HuH-7.5 (cell line): ENCODE measurements at regions not wholly inside any gene's neighbourhood (a gene's known extent, or its start where the extent isn't known, plus 50 kb on each side); places are given as distances from the start of the nearest gene placed in this dataset.
A peak's percentile ranks its signal among the peaks of the same experiment; 100 is the strongest.

Experiments used
- DNase-seq: peaks from one replicate; pipeline ENCODE4 v3.0.0; 2011; ENCODE audit warnings: low spot score

DNA sequence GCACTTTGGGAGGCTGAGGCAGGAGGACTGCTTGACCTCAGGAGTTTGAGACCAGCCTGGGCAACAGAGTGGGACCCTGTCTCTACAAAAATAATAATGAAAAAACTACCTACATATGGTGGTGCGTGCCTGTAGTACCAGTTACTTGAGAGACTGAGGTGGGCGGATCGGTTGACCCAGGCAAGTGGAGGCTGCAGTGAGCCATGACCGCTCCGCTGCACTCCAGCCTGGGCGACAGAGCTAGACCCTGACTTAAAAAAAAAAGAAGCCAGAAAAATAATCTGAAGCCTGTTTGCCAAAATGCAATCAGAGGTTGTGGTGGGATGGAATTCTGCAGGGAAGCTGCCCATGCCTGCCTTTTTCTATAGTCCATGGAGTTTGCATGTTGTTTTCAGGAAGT, 50.4 kb upstream of the GGTA1 start:
- DNase-seq, result no peak

DNA sequence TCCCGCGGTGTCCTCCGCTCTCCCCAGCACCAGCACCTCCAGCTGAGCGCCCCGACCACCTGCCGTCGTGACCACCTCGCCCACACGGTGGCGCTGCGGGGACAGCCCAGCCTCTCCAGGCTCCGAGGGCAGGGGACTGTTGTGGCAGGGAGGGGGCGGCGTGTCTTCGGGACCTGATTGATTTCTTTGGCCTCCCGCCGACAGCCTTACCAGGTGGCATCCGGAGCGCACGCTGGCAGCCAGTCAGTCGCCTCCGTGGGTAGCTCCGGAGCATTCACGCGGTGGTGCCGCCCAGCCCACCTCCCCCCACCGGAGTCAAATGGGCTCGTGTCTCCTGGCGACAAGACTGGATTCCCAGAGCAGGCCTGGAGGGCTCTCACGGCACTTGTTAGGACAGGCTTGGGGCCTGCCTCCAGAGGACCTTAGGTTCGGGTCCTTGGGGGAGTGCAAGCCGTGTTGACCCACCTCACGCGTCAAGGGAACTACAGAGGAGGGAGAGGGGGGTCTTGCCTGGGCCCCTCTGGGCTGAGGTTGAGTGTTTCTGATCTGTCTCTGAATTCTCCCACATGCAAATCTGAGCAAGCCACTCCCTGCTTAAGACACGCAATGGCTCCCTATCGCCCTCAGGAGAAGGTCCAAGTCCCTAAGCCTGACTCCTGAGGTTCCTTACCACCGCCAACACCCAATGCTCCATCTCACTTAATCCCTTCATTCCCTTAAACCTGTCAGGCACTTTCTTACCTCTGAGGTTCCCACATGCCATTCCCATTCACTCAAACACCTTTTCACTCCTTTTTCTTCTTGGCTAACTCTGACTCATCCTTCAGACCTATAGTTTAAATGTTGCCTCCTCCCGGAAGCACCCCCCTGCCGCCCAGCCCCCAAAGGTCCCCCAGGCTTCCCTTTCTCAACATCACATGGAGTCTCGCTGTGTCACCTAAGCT, 51.2 kb upstream of the GGTA1 start:
- peak; percentile 82 for DNase-seq

DNA sequence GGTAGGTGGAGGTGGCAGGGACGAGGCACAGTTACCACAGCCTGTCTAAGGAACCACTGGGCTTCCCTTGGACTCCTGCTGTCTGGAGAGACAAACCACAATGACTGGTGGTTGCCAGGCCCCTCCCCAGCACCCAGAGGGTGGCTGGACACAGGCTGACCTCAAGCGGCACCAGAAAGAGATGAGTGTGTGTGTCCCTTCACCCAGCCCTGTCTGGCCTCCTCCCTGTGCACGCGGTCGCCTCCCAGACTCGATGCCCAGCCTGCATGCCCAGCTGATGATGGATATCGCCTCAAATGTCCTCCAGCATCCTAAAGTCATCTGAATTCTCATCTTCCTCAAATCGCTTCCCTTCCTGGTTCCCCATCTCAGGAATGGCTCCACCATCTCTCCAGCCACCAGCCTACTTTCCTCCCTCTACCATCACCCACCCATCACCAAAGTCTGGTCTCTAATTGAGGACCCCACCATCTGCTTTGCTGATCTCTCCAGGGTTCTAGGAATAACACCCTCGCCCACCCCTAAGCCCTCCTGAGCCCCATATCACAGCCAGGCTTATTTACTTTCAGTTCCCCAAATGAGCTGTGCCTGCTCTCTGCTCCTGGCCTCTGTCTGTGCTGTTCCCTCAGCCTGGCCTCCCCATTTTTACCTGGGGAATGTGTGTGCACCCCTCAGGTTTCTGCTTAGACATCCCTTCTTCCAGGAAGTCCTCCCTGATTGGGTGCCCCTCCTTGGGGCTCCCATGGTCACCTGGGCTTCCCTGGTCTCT, 52.5 kb upstream of the GGTA1 start:
- no peak for DNase-seq

DNA sequence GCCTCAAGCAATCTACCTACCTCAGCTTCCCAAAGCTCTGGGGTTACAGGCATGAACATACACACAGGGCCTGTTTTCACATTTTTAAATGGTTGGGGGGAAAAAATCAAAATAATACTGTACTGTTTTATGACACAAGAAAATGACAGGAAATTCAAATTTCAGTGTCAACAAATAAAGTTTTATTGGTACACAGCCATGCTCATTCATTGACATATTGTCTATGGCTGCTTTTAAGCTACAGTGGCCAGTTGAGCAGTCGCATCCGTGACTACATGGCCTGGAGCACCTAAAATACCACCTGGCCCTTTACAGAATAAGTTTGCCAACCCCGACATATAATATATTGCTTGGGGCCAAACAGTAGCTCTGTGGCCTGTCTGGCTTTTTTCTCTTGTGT, 56.4 kb upstream of the GGTA1 start:
- no peak for DNase-seq

GRCh38 chr9:121556580-121556979, 56.9 kb upstream of the GGTA1 start:
- no peak for DNase-seq

DNA sequence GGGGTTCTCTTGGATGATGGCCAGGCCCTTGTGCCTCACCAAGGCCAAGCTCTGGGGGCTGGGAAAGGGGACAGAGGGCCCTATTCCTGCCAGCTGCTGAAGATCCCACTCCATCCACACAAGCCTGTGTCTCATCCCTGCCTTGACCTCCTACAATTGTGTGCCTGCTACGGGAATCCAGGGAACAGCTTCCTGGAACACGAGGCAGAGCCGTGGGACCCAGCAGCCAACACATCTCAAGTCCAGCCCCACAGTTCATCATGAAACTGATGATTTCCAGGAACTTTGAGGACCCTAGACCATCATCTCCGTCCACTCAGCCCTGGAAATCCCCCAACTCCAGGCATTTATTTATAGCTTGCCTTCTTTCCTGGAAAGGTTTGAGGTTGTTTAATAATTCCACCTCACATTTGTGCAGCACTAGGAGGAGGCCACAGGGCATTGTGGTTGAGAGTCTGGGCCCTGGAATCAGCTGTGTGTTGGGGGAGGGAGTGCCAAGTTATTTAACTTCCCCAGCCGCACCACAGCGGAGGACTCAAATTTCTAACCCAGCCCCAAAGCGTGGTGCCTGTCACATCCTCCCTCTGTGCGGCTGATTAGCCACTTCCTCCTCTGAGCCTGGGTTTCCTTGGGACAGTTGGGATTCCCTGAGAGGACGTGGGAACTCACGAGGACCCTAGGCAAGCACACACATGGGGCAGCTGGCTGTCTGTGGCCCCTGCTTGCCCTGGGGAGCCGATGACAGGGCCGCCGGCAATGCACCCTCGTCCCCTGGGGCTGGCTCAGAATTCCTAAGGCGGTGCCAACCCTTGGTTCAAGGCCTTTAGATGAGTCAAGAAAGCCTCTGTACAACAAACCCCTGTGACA, 58.2 kb upstream of the GGTA1 start:
- no peak for DNase-seq

DNA sequence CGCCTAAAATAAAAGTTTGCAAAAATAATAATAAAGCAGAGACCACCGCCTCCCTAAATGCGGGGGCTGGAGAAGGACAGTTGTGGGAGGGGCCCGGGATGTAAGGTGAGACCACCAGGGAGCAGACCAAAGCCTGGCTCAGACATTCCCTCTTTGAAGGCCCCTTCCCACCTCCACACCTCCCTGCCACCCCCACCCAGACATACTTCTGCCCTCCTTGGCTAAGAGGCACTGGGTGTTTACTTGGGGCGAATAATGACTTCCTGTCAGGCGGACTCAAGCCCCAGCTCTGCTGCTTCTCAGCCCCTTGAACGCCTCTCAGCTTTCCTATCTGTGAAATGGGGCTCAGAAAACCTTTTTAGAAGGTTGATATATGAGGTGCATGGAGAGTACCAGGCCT, 58.8 kb upstream of the GGTA1 start:
- DNase-seq, result no peak

- DNase-seq, result no peak
These were observed 59.5 kb upstream of the GGTA1 start for GRCh38 chr9:121559183-121559582.

DNA sequence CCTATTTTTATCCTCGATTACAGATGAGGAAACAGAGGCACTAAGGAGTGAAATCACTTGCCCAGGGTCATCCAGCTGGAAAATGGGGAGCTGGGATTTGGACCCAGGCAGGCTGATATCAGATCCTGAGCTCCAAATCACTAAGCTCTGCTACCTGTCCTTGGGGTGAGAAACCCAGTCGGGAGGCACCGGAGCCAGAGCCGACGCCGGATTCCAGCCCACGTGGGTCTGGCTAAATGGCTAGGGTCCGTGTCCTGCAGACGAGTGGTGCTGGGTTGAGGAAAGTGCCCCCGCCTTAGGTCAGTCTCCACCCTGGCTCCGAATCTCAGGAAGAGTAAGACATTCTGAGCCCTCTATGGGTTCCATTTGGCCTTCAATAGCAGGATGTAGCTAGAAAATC, 61.3 kb upstream of the GGTA1 start:
- DNase-seq, result no peak

GRCh38 chr9:121561385-121562222, 62.0 kb upstream of the GGTA1 start:
- DNase-seq, result no peak

DNA sequence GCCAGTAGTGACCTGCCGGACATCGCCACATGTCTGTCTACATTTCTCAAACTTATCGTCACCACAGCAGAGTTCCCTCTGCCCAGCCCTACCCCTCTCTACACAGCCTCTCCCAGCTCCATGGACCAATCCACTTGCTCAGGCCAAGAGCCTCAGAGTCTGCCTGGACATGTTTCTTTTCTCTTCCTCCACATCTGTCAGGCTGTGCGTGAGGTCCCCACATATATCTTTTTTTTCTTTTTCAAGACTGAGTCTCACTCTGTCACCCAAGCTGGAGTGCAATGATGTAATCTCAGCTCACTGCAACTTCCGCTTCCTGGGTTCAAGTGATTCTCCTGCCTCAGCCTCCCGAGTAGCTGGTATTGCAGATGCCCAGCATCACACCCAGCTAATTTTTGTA, 62.7 kb upstream of the GGTA1 start:
- DNase-seq, result no peak

- DNase-seq, result no peak
These were observed 63.8 kb upstream of the GGTA1 start for GRCh38 chr9:121563425-121563824.

DNA sequence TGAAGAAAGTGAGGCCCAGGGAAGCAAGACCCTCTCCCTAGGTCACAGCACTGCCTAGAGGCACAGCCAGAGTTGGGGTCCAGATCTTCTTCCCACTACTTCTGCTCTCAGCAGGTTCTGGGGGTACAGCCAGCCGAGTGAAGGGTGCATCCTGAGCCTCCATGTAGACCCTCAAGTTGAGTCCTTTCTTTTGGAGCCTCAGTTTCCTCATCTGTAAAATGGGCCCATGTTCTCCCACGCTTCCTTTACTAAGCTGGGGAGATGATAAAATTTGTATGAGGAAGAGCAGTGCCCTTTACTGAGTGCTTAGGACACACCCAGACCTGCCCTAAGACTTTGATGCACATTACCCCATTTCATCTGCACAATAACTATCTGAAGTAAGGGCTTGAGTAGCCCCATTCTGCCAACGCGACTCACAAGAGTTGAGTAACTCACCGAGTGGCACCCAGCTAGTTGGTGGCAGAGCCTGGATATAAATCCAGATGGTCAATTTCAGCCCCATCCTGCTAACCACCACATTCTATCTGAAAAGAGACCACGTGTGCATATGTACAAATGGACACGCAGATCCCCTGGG, 64.3 kb upstream of the GGTA1 start:
- no peak for DNase-seq

GRCh38 chr9:121564504-121565260, 65.0 kb upstream of the GGTA1 start:
- DNase-seq, result no peak

GRCh38 chr9:121566481-121567465, 67.1 kb upstream of the GGTA1 start:
- no peak for DNase-seq

GRCh38 chr9:121567500-121568342, 68.1 kb upstream of the GGTA1 start:
- DNase-seq, result no peak

GRCh38 chr9:121568343-121569265, 69.0 kb upstream of the GGTA1 start:
- no peak for DNase-seq
